Skin epidermis (tissue), 12 donors: ENCODE measurements at regions not wholly inside any gene's neighbourhood (a gene's known extent, or its start where the extent isn't known, plus 50 kb on each side); places are given as distances from the start of the nearest gene placed in this dataset.

Source experiments
- H3K27ac ChIP-seq, 21 experiments: fragments of 200-600 bp; sonication (generic) in 11 of 21; one replicate each; pipeline ENCODE4 v1.5.0; 2020; ENCODE audit warnings: mild to moderate bottlenecking in 3 of 21, inconsistent platforms in 2 of 21, moderate library complexity in 2 of 21
- H3K4me3 ChIP-seq, 7 experiments: fragments of 200-600 bp; sonication (generic) in 2 of 7; one replicate each; pipeline ENCODE4 v1.5.0; 2020; ENCODE audit warnings: inconsistent platforms in 2 of 7, mild to moderate bottlenecking in 2 of 7, moderate library complexity in 1 of 7

- H3K4me3 ChIP-seq = no peak overlapping the region
- H3K27ac ChIP-seq = no peak overlapping the region
Observed at GRCh38 chr3:74106925-74107324, 482.2 kb upstream of the PDZRN3 start.

GRCh38 chr3:74091204-74091603 is 466.5 kb upstream of the PDZRN3 start:
- Histone ChIP-seq H3K27ac (no peak overlapping the region), H3K4me3 (no peak overlapping the region)

GRCh38 chr3:74089814-74090213 is 465.1 kb upstream of the PDZRN3 start:
- Histone ChIP-seq H3K4me3 (no peak overlapping the region), H3K27ac (no peak overlapping the region)

GRCh38 chr3:74080056-74080461 is 455.3 kb upstream of the PDZRN3 start:
- H3K4me3 ChIP-seq = no peak overlapping the region
- no peak overlapping the region for H3K27ac ChIP-seq

- no peak overlapping the region for H3K4me3 ChIP-seq
- H3K27ac ChIP-seq = no peak overlapping the region
Observed at GRCh38 chr3:74075241-74075640, 450.5 kb upstream of the PDZRN3 start.

DNA sequence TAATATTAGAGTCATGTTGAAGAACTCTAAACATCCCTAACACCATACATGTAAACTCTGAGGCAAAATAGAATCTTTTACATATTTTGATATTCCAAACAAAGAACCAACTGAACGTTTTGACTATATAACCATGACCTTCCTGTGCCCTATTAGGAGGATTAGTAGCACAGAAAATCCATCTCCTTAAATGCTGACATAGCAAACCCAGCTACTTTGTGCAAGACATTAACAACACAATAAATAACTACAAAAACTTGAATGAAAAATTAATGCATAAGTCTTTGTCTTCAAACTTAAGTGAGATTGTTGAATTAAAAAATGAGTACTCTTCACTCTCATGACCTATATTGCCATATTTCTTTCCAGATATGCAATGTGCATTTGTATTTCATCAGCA is 450.0 kb upstream of the PDZRN3 start:
- Histone ChIP-seq H3K4me3 (no peak overlapping the region), H3K27ac (no peak overlapping the region)

DNA sequence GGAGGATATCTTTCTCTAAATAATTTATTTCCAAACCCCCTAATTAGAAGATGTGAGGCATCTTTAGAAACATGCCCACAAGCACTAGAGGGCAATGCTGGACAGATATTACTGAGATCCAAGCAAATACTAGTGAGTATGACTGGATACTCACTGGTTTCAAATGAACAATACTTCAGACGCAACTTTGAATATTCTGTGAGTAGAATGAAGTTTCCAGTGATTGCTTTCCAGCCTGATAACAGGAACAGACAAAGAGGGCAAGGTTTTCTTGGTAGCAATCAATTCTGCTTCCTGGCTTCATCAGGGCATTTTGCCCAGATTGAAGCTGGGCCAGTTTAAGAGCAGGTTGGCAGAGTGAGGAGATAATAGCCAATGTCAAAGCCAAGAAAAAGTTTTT is 442.6 kb upstream of the PDZRN3 start:
- Histone ChIP-seq H3K4me3 (no peak overlapping the region), H3K27ac (no peak overlapping the region)

- no peak overlapping the region for H3K4me3 ChIP-seq
- H3K27ac ChIP-seq = no peak overlapping the region
Observed at GRCh38 chr3:74066456-74066855, 441.7 kb upstream of the PDZRN3 start.

- Histone ChIP-seq H3K27ac (no peak overlapping the region), H3K4me3 (no peak overlapping the region)
Observed at GRCh38 chr3:74059923-74060600, 435.3 kb upstream of the PDZRN3 start.

DNA sequence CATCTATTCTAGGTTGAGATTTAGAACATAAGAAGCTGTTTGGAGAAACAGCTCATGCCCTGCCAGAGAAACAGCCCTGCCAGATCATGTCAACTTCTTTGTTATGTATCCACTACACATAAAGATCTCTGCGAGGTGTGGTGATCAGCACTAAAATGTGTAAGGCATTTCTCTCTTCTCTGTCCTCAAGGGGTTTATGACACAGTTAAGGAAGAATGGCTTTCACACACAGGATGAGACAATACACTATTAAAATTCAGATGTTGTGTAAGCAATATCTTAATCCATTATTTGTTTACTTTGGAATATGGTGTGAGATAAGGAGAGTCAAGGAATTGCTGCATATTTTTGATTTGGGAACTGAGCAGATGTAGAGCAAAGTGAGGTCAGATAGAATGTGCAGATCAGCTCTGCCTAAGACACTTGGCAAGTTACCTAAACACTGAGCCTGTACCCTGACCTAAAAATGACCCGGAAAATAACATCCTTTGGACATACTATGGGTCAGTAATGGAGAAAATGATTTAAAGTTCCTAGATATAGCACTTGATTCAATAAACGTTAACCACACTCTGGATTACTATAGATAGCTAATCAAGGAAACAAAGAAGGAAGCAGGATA is 434.7 kb upstream of the PDZRN3 start:
- no peak overlapping the region for H3K27ac ChIP-seq
- no peak overlapping the region for H3K4me3 ChIP-seq

DNA sequence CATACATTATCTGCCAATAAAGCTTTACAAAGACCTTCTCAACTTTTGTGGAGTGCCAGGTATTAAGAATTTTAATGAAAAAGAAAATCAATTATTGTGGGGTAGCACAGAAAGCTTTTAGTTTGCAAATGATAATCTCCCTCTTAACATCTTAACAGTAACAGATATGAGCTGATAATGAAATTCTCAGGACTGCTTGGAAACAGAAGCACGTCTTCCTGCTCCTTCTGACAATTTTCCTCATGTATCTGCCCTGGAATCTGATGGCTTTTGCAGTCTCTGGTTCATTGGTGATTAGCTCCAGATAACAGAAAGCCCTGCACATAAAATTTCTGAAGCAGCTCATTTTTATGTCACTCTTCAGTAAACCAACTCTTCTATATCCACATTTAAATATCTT is 432.4 kb upstream of the PDZRN3 start:
- Histone ChIP-seq H3K4me3 (no peak overlapping the region), H3K27ac (no peak overlapping the region)

DNA sequence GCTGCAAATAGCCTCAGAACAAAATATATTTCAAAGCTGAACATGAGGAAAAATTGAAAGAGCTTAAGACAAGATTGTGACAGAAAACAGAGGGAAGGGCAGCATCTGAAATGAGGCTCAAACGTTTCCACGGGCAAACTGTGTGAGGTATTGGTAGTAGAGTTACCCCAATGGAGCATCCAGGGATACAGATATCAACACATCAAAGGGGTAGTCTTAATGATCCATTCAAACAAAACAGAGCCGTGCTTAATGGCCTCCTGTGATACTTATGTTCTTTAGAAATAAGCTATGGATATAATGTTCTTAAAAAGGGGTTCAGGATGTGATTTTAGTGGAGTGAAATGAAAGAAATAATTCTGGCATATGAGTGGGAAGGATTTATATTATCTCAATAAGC is 430.3 kb upstream of the PDZRN3 start:
- Histone ChIP-seq H3K4me3 (no peak overlapping the region), H3K27ac (no peak overlapping the region)

- Histone ChIP-seq H3K4me3 (no peak overlapping the region), H3K27ac (no peak overlapping the region)
Observed at GRCh38 chr3:74054566-74054965, 429.8 kb upstream of the PDZRN3 start.

GRCh38 chr3:74053970-74054516 is 429.3 kb upstream of the PDZRN3 start:
- H3K4me3 ChIP-seq = no peak overlapping the region
- H3K27ac ChIP-seq = no peak overlapping the region

DNA sequence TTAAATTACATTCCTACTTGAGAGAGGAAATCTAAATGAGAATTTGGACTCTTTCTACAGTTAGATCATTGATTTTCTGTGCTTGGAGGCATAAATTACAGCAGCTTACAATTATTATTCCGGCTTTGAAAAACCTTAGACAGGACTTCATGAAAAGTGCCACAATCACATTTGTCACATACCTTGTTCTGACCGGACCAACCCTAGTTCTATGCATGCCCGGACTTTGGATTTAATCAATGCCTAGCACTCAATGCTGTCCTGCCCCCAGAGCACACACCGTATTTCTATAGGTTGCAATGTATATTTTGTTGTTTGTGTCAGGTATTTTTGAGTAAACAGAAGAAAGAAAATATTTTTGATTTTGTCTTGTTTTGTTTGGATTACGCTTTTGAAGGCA is 424.7 kb upstream of the PDZRN3 start:
- H3K4me3 ChIP-seq = no peak overlapping the region
- H3K27ac ChIP-seq = no peak overlapping the region

DNA sequence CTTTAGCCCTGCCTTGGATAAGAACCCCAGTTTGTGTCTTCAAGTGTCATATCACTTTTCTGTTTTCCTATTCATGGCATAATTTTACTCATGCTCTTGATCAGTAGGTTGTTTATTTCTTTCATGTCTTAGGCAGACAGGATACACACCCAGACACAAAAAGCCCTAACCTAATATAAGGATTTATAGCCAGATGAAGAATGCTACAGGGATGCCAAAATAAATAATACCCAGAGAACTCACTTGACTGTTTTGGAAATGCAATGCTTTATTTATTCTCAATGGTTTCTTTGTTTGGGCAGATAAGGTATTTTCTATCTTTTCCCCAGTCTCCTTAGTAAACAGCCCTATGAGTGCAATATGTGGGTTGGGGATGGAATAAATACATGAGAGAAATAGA is 424.0 kb upstream of the PDZRN3 start:
- no peak overlapping the region for H3K27ac ChIP-seq
- no peak overlapping the region for H3K4me3 ChIP-seq

DNA sequence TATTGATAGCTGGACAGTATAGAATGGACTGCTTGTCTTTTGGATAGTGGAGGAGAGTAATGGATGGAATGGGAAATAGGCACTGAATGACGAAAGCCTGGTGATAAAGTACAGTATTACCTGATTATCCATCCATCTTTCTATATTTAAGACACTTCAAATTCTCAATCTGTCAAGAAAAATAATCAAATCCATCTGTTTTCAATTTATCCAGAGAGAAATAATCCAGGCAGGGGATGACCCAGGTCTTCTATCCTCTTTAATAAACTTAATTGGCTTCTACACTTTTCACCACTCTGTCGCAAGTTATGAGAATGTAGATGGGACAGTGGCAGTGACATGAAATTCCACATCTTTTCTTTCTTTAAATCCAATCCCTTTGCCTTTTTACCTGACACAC is 420.3 kb upstream of the PDZRN3 start:
- Histone ChIP-seq H3K27ac (no peak overlapping the region), H3K4me3 (no peak overlapping the region)

DNA sequence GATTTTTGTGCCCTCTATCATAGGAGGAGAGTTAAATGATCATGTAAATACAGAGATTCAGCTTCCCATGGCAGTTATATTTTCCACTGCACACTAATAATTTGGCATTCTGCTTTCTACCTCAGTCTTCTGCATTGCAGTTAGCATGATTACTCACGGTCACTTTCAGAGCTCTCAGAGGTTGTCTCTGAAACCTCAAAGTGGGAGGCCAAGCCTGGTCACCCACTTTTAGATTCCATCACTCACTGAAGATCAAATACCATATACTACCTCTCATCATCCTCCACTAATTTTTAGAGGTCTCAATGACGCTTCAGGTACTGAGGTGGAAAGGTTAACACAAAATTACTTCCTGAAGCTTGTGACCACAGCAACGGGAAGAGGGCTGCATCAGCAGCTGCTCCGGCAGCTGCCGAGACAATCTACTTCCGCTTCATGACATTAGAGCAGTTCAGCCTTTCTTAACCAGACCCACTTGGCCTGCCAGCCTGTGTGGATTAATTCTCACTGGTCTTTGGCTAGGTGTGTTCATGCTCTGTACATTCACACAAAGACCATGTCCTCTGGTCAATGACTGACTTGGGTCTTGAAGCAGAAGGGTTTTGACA is 416.4 kb upstream of the PDZRN3 start:
- Histone ChIP-seq H3K27ac (no peak overlapping the region), H3K4me3 (no peak overlapping the region)

- no peak overlapping the region for H3K27ac ChIP-seq
- no peak overlapping the region for H3K4me3 ChIP-seq
Observed at GRCh38 chr3:74039105-74039504, 414.4 kb upstream of the PDZRN3 start.

- Histone ChIP-seq H3K4me3 (no peak overlapping the region), H3K27ac (no peak overlapping the region)
Observed at GRCh38 chr3:74036568-74036967, 411.8 kb upstream of the PDZRN3 start.

DNA sequence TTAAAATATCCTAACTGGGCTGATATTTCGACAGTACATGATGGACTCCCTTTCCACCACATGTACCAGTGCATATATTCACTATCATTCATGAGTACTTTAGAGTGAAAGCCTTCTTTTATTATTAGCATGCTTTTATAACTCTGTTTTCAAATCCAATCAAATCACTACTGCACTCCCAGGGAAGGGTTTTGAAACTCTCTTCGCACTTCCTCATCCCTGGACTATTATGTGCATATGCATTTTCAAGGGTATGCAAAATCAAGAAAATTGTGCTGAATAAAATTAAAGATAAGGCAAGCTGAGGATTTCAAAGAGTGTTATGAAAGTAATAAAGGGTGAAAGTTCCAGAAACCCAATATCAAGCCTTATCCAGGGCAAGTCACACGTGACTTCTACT is 411.4 kb upstream of the PDZRN3 start:
- H3K27ac ChIP-seq = no peak overlapping the region
- H3K4me3 ChIP-seq = no peak overlapping the region
